Iris pigment epithelial cell (primary cell): ENCODE measurements at regions not wholly inside any gene's neighbourhood (a gene's known extent, or its start where the extent isn't known, plus 50 kb on each side); places are given as distances from the start of the nearest gene placed in this dataset.
A peak's percentile ranks its signal among the peaks of the same experiment; 100 is the strongest.

Experiments
- DNase-seq: peaks from one replicate; pipeline ENCODE4 v3.0.0-alpha.2; 2011; ENCODE audit warnings: low read depth

DNA sequence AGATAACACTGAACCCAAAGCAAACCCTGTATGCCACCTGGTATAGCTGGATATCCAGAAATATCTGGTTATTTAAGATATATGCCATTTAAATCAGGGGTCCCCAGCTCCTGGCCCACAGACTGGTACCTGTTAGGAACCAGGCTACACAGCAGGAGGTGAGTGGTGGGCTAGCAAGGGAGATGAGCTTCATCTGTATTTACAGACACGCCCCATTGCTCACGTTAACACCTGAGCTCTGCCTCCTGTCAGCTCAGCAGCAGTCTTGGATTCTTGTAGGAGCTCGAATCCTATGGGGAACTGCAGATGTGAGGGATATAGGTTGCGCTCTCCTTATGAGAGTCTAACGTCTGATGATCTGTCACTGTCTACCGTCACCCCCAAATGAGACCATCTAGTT lies 646.6 kb downstream of the TLE4 start:
- no peak for DNase-seq

DNA sequence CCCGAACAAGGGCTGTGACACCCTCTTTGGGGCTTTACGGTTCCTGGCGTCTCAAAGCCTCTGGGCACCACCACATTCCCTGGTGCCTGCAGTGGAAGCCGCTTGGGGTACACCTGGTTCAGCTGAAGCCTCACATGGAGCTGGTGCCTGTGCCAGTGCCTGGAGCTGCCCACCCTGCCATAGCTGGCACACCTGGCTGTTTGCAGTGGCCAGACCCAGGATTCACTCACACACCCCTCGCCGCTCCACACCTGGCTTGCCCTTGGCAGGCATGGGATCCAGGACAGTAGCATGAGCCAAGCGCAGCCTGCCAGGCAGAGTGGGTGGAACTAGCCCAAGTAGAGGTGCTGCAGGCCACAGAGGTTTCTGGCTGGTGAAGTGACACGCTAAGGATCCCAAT lies 641.8 kb downstream of the TLE4 start:
- no peak for DNase-seq

DNA sequence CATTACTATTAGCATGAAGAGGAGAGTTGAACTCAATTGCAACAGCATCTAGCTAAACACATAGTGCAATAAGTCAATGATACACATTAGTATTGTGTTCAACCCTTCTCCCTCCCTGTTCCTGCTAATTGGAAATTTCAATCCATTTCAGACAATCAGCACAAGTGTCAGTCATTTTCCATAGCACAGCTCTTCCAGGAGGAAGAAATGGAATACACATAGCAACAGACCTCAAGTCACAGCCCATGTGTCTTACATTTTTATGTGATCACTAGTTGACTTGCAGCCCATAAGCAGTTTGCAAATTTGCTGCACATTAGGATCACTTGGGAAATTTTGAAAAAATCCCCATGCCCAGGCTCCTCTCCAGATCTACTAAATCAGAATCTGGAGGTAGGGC lies 636.9 kb downstream of the TLE4 start:
- DNase-seq: no peak

DNA sequence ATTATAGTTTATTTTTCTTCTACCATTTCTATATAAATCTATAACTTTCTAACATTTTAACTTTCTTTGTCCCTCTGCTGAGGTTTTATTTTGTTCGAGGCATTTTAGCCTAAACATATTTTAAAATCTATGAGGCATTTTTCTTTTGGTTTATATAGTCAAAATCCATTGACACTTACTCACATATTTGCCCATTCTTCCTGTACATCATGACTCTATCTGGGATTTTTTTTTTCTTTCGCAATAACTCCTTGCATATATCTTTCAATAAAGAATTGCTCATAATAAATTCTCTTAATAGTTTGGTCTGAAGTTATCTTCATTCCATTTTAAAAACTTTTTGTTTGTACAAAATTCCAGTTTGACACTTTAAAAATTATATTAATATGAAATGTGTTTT lies 632.3 kb downstream of the TLE4 start:
- peak; percentile 58 for DNase-seq

DNA sequence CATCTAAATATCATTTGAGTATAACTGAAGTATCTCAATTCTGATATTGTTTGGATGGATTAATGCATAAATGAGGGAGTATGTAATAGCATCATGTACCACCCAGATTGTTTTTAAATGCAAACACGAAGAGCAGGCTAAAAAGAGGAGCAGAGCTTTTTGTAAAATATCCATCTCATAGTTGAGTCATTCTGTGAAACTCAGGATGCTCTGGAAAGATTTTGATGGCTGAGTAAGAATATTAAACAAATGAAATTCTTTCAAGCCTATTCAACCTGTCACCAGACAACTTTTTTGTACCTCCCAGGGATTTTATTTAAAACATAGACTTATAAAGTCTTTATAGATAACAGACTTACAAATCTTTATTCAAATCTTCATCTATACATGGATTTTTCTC lies 625.9 kb downstream of the TLE4 start:
- peak; percentile 54 for DNase-seq

DNA sequence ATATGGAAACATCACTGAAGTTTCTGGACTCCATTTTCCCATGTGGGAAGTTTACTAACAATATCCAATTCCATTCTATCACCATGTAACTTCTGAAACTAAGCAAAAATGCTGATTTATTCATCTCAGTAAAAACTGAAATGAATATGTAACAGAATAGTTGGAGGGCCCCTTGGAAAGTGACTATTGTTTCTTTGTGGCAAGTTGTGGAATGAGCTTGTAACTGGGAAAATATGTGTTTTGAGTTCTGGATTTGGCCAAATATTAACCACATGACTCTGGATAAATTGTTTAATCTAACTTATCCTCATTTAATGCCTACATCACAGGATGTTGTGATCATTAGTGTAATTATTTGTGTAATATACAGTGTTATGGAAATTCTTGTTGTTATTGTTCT lies 619.3 kb downstream of the TLE4 start:
- peak; percentile 10 for DNase-seq

DNA sequence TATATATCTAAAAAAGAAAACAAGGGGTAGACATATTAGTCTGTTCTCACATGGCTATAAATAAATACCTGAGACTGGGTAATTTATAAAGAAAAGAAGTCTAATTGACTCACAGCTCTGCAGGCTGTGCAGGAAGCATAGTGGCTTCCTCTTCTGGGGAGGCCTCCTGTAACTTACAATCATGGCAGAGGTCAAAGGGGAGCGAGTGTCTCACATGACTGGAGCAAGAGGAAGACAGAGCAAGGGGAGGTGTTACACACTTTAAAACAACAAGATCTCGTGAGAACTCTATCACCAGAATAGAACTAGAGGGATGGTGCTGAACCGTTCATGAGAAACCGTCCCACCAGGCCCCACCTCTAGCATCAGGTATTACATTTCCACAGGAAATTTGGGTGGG lies 616.8 kb downstream of the TLE4 start:
- no peak for DNase-seq

DNA sequence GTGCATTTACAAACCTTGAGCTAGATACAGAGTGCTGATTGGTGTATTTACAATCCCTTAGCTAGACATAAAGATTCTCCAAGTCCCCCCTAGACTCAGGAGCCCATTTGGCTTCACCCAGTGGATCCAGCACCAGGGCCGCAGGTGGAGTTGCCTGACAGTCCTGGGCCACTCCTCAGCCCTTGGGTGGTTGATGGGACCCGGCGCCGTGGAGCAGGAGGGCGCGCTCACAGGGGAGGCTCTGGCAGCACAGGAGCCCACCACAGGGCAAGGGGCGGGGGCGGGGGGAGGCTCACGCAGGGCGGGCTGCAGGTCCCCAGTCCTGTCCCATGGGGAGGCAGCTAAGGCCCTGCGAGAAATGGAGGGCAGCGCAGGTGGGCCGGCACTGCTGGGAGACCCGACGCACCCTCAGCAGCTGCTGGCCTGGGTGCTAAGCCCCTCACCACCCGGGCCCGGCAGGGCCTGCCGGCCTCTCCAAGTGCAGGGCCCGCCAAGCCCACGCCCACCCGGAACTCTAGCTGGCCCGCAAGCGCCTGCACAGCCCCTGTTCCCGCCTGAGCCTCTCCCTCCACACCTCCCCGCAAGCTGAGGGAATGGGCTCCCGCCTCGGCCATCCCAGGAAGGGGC lies 613.5 kb downstream of the TLE4 start:
- no peak for DNase-seq

DNA sequence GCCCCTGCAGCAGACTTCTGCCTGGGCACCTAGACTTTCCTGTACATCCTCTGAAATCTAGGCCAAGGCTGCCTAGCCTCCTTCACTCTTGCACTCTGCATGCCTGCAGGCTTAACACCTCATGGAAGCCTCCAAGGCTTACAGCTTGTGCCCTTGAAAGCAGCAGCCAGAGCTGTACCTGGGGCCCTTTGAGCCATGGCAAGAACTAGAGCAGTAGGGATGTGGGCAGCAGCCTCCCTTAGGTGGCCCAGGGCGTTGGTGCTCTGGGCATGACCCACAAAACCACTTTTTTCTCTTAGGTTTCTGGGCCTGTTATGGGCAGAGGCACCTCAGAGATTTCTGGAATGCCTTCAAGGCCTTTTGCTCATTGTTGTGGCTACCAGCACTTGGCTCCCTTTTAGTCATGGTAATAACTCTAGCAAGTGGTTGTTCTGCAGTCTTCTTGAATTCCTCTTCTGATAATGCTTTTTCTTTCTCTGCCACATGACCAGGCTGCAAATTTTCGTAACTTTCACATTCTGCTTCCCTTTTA lies 606.2 kb downstream of the TLE4 start:
- peak; percentile 7 for DNase-seq

DNA sequence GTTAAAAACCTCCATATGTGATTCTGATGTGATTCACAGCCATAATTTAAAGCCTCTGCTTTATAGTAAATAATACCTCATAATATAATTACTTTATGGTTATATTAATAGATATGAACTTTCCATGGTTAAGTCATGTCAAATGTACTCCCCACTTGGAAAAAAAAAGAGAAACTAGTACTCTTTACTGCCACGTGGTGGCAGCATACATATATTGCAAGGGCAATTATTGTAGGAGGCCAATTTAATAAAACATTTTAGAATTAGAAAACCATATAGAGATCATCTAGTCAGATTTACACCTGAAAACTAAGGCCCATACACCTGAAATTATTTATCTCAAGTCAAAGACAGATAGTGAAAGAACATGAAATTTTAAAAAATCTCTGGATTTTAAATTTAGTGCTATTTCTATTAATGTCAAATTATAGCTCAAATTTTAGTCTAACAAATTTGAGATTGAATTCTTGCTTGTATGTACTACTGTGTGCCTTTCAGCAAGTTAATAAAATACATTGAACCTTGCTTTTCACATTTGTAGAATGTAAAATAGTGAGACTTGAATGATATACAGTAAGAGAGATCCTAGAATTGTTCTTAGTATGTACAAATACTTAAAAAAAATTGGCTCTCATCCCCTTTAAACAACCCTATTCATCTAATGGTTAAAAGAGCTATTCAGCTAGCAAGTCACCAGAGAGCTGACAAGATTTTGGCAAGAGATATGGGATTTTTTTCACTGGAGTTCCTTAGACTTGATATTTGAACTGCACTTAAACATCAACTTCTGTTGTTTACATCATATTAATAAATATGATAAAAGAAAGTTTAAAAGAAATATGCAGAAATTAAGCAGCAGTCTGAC lies 603.8 kb downstream of the TLE4 start:
- peak; percentile 51 for DNase-seq

DNA sequence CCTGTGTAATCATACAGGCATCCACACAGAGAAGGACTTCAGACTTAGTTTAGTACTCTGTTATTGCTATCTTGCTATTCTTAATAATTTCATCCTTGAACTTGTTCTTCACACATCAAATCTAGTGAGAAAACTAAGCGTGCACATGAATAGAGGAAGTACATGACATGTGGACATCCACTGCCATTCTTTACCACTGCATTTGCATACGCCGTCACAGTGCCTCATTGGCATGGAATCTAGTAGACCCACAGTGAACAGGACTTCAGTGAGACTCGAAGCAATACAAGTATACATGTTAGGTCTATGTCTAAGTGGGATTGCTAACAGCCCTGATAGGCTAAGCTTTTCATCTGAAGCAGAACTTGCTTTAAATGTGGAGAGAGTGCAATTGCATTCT lies 592.1 kb downstream of the TLE4 start:
- DNase-seq: no peak

DNA sequence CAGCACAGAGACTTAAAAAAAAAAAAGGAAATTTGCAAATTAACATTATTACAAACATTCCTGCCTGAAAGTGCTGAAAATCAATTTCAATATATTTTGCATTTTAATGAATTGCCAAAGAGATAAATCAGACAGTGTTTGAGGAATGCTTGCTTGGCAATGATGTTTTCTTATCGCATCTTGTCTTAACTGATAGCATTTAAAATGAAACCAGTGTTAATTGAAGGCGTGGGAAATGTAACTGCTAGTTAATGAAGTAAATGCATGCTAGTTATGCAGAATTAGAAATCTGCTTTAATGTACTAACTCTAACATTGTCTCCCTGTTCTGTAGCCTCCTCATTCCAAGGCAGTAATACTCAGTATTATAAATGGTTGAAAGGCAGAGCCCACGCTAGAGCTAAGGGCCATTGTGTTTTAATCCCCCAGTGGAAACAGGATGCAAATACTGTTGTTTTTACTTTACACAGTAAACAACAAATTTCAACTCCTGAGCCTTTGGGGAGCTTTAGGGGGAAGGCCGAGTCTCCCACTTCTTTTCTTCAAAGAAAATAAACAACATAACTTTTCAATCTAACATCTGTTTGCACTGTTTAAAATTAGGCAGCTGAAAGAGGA lies 586.9 kb downstream of the TLE4 start:
- no peak for DNase-seq

DNA sequence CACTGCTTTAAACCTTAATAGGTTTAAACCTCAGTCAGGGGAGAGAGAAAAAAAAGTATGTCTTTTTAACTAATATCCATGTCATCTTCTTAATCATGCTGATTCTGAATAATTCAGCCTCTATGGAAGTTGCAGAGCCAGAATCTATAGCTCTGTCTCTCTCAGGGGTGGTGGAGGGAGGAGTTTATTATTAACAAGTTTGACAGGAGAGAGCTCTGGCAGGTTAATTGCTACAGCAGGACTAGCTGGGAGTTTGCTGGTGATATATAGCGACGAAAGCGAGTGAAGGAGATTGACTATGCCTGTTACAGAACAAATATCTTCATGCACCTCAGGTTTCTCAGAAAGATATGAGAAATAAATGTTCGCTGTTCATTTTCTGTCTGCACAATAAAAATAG lies 586.4 kb downstream of the TLE4 start:
- no peak for DNase-seq

DNA sequence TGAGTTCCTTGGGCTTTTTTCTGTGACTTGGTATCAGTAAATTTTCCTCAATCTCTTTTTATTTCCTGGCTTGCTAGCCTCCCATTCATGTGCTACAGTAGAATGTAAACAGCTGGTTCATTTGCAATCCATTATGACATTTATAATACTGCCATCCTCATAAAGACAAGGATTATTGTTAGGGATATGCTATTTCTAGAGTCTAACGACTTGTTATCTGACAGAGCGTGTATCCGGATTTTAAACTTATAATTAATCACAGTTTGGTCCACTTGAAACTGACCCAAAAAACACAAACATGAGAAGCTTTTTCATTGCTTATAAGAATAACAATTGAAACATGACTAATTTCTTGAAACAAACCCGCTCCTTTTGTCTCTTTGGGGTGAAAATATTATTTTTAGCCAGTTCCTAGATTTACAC lies 585.8 kb downstream of the TLE4 start:
- peak; percentile 18 for DNase-seq

DNA sequence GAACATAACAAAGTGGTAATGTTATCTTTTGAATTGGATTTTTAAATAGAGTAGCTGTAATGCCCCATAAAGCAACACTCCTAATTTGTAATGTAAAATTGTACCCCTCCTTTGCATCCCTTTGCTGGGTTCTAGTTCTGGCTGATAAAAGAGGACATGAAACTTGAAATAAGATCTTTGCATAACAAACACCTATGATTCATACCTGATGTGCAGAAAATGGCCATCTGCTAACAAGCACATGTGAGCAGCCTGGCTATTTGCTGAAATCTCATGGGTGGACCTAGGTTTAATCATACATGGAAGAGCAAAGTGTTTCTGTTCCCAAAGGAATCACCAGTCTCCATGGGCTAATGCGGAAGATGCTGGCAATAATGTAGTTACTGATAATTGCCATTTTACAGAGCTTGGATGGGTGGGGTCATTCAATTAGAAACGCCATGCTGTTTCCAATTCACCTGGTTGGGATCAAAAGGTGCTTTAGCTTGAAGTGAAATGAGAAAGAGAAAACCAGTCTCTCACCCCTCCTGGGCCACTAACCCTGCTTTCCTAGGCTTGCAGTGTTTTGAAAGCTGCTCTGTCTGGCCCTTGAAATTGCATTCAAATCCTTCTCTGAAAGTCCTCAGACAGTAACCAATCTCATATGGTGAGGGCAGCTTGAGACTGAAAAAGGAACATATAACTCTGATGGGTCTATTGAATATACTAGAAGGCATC lies 585.1 kb downstream of the TLE4 start:
- no peak for DNase-seq

DNA sequence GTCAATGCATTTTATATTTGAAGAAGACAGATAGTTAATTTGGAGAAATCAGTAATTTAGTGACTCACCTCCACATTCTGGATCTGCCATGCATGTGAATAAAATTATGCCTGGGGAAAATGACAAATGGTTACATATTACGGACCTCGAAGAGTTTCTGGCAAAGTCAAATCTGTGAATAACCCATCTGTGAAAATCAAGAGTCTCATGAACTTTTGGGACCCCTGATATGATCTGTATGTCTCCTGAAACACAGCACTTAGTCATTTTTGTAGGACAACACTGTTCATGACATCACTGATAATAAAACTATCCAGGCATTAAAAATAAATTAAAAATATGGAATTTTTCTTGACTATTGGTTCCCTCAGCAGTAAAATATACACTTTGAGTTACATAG lies 584.5 kb downstream of the TLE4 start:
- no peak for DNase-seq

DNA sequence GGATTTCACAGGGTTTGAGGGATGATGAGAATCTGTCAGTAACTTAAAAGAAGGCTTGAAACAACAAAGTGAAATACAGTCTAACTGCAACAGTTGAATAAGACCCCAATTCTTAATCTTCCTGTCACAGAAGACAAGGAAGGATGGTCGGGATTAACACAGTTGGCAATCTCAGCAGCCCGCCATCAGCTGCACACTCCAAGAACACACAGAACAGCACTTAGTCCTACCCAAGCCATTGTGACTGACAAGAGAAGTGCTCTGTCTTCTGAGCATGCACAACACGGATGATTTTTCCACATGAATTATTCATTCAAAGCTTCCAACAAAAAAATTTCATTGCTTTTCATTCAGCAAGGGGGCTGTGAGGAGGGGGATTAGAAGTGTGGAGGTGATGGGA lies 576.1 kb downstream of the TLE4 start:
- DNase-seq: no peak

DNA sequence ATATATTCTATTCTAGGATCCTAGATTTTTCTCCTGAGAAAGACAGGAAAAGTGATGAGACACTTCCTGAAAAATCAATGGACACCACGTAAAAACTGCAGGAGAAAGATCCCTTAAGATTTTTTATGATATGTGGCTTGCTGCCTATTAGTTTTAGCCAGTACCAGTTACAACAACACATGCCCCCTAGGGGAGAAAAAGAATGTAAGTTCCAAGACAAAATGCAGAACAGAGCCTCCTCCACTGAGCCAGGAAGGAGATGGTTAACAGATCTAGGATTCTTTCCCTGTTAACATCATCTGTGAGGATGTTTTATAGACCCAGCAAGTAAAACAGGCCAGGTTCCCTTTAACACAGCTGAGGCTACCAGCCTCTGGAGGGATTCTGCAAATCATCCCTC lies 574.7 kb downstream of the TLE4 start:
- DNase-seq: peak; percentile 20

DNA sequence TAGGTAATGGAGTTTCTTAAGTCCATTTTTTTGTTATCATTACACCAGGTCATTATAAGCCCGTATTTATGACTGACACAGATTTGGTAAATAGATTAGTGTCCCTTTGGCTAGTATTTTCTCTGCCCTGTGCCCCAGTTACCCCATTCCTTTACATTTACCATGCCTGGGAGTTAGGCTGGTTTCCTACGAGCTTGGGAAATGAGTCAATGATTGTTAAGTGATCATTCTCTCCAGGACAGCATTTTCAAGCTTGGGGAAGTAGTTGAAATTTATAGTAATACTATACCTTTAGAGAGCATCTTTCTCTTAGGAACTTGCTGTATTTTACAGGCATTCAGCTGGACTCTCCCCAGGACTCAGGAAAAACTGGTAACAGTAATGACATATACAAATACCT lies 573.1 kb downstream of the TLE4 start:
- no peak for DNase-seq

DNA sequence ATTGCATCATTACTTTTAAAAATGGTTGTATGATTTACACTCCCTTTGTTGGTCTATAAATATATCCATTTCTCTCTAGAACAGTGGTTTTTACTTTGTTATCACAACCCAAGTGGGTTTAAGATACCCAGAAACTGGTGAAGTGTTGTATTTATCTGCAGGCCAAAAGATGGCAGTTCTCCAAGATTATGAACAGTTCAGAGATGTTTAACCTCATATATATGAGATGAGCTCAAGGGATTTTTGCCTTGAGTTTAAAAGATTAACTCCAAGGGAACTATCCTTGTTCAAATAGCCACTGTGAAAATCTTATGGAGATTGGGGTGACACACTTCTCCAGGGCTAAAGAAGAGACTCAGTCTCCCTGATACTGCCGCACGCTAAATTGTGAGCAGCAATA lies 572.6 kb downstream of the TLE4 start:
- peak; percentile 10 for DNase-seq

DNA sequence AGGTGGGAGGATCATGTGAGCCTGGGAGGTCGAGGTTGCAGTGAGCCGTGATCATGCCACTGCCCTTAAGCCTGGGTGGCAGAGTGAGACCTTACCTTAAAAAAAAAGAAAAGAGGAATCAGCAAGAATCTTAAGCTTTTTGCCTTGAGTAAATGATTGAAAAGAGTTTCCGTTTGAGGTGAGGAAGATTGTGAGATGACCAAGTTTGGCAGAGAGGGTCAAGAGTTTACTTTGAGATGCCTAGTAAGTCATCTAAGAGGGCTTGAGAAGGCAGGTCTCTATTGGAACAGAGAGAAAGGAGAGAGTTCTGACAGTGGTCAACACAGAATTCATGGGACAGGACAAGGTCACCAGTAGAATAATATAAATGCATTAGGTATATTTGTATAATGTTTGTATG lies 572.1 kb downstream of the TLE4 start:
- no peak for DNase-seq

DNA sequence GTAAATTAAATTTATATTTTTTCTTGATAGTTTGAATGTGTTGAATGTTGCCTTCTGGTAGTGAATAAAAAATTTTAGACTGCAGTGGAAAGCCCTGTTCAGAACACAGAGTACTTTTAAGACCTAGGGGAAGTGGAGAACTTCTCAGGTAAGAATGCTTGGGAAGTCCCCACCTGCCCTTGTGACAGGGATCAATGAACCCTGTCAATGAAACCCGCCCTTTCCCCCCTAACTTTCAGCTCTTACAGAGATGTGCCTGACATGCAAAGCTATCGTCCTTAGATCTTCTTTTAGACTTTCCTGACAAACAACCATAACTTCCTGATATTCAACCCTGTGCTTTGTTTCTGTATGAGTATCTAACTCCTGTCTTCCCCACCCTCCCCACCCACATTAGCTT lies 562.7 kb downstream of the TLE4 start:
- DNase-seq: no peak
